PC-9 (cell line): ENCODE measurements at regions not wholly inside any gene's neighbourhood (a gene's known extent, or its start where the extent isn't known, plus 50 kb on each side); places are given as distances from the start of the nearest gene placed in this dataset.

Source experiments
- CTCF ChIP-seq: fragments of 200-600 bp; sonication (generic); conservative IDR thresholded peaks from 2 replicates; pipeline ENCODE4 v1.6.1; 2017; ENCODE audit warnings: mixed run types, antibody characterized with exemption, mild to moderate bottlenecking, moderate library complexity
- EZH2 ChIP-seq: fragments of 200-600 bp; sonication (generic); IDR thresholded peaks from 2 replicates; pipeline ENCODE4 v1.8.0; 2017; ENCODE audit warnings: antibody characterized with exemption, low read depth

- TF ChIP-seq CTCF (no peak), EZH2 (no peak)
These were observed 309.5 kb downstream of the NPHP4 start for GRCh38 chr1:5682626-5683225.
